Stimulated activated CD4-positive, alpha-beta T cell treated with anti-CD3 and anti-CD28 coated beads, TNF-alpha, amount 100 ng/mL, for 4 hours (primary cell): ENCODE measurements at regions not wholly inside any gene's neighbourhood (a gene's known extent, or its start where the extent isn't known, plus 50 kb on each side); places are given as distances from the start of the nearest gene placed in this dataset.
"Not testable (repeated sequence)": the region's sequence is repeated elsewhere in the genome, so short reads cannot be mapped to it uniquely, and the experiment has no call there.

Experiments
- DNase-seq, 3 experiments: peaks; one replicate each; pipeline ENCODE4 v3.0.0-alpha.2; 2020; ENCODE audit warnings: low read depth in 3 of 3

DNA sequence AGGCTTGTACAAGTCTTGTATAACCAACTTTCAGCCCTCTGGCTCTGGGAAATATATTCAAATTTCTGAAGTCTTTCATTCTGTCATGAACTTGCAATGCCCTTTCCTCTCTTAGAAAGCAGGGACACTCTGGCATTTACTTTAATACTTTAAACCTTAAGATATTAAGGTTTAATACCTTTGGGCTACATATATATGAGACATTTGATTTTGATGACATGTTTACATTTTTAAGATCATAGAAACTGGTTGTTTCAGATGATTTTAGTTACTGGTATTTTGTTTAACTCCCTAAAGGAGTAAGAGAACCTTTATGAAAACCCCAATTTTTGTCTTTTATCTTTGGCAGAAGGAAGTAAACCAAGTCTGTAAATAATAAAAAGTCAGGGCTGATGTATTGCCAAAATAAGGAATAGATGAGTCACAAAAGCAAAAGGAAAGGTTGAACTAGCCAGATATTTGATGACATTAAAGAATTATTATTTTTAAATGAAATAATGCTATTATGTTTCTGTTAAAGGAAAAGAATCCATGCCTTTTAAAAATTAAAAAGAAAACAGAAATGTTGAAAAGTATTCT is 579.0 kb upstream of the CBLB start:
- no peak for DNase-seq

DNA sequence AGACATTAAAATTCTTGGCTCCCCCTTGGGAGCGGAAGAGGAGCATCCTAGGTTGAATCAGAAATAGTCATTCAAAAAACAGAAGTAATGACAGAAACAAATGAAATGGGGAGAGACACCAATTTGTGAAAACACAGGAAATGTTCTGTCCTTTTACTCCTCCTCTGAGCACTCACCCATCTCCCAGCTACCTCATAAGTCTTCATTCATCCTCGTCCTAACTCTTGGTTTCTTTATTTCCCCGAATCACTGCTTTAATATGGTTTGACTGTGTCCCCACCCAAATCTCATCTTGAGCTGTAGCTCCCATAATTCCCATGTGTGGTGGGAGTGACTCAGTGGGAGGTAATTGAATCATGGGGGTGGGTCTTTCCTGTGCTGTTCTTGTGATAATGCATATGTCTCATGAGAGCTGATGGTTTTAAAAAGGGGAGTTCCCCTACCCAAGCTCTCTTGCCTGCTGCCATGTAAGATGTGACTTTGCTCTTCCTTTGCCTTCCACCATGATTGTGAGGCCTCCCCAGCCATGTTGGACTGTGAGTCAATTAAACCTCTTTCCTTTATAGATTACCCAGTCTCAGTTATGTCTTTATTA is 579.7 kb upstream of the CBLB start:
- not testable (repeated sequence) for DNase-seq

DNA sequence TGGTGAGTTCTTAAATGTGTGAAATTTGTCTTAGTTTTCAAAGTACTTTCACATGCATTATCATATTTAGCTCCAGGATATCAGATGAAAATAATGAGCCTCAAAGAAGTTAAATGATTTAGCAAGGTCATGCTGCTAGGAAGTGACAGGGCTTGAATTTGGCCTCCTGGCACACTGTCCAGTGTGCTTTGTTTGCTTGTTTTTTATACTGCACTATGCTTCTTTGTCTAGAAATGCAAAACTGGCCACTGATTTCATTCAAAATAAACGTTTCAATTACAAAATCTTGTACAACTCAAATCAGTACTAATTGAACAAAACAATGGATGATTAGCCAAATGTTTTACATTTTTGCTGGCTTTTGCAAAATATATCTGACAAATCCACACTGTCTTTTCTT is 583.3 kb upstream of the CBLB start:
- DNase-seq: no peak

DNA sequence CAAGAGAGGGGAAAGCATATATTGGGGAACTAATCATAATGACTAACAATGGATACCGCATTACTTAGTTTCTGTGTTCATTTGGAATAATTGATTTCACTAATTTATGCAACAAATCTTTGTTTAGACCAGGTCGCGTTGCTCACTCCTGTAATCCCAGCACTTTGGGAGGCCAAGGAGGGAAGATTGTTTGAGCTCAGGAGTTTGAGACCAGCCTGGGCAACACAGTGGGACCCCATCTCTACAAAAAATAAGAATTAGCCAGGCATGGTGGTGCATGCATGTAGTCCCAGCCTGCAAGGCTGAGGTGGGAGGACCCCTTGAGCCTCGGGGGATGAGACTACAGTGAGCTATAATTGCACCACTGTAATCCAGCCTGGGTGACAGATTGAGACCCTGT is 585.7 kb upstream of the CBLB start:
- no peak for DNase-seq

- DNase-seq: no peak
Measured at GRCh38 chr3:106457281-106458180, 588.7 kb upstream of the CBLB start.

DNA sequence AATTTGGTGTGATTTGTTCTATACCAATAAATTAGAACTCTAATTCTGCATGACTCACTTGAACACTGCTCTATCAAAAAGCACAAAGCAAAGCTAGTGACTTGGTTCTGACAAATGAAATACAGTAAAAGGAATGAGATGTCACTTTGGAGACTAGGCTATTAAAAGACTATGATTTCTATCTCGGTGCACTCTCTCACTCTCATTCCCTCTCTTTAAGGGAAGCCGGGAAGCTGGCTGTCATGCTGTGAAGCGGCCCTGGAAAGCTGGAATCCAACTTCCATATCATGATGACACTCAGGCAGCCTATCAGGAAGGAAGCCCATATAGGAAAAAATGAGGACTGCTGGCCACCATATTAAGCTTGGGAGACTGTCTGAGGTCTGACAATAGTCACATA is 590.1 kb upstream of the CBLB start:
- no peak for DNase-seq

GRCh38 chr3:106466881-106467280 is 598.1 kb upstream of the CBLB start:
- no peak for DNase-seq

DNA sequence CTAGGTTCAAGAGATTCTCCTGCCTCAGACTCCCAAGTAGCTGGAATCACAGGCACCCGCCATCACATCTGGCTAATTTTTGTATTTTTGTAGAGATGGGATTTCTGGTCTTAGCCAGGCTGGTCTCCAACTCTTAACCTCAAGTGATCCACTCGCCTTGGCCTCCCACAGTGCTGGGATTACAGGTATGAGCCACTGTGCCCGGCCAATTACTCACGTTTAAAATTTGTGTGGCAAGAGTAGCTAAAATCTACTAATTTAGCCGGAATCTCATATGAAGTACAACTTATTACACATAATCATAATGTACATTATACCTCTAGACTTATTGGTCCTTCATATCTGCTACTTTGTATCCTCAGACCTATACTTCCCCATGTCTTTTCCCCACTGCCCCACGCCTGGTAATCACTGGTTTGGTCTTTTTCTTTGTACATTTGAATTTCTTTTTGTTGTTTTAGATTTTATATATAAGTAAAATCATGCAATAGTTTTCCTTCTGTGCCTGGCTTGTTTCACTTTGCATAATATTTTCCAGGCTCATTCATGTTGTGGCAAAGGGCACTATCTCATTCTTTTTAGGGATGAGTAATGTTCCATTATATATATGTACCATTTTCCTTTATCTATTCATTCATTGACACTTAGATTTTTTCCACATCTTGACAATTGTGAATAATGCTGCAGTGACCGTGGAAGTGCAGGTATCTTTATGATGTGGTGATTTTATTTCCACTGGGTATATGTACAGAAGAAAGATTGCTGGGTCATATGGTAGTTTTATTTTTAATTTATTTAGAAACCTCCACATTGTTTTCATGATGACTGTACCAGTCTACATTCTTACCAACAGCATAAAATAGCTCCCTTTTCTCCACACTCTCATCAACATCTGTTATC is 605.0 kb upstream of the CBLB start:
- no peak for DNase-seq

DNA sequence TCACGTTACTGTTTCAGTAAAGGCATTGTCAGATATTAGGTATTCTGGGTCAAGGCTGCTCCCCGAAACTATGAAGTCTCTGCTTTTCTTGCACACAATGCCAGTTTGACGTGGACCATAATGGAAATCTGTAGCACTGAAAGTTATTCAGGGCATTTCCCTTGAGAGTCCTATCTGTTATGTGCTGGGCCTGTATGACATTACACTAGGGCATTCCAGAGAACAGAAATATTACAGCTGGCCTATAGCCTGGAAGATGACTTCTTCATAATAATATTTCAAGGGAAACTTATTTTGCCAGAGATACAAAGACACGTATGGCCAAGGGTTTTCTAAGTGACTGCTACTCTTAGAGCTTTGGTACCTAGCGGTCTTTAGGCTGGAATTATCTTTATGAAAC is 613.6 kb upstream of the CBLB start:
- no peak for DNase-seq

GRCh38 chr3:106485217-106485616 is 616.4 kb upstream of the CBLB start:
- DNase-seq: no peak

- no peak for DNase-seq
Measured at GRCh38 chr3:106485802-106486201, 617.0 kb upstream of the CBLB start.

DNA sequence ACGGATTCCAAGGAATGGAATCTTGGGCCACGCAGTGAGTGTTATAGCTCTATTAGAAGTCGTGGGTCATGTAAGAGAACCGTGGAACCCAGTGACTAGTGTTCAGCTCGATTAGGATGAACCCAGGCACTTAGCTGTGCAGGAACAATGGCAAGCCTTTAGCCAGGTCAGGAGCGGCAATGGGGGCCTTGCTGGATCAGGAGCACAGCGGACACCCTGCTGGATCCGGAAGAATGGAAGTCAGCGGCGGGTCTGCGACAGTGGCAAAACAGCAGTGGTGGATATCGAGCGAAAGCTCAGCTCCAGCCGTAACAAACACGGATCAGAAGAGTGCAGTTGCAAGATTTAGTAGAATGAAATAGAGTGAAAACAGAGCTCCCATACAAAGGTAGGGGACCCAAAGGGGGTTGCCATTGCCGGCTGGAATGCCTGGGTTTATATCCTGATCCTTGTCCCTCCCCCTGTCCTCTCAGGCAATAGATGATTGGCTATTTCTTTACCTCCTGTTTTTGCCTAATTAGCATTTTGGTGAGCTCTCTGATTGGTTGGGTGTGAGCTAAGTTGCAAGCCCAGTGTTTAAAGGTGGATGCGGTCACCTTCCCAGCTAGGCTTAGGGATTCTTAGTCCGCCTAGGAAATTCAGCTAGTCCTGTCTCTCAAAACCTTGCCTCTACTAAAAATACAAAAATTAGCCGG is 618.3 kb upstream of the CBLB start:
- not testable (repeated sequence) for DNase-seq

GRCh38 chr3:106488331-106488730 is 619.5 kb upstream of the CBLB start:
- DNase-seq: no peak

DNA sequence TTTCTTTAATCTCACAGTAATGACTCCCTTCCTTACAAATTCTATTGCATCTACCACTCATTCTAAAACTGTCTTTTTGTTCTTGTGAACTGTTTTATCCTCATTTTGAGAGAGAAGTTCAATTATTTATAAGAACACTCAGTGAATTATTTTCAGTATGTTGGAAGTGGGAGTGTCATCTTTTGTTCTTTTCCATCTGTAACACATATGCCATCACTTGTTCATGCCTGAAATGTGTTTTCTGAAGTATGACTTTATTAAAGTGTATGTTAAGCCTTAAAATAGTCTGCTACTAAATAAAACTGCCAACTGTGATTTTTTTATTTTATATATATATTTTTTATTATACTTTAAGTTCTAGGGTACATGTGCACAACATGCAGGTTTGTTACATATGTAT is 623.0 kb upstream of the CBLB start:
- DNase-seq: no peak

GRCh38 chr3:106508331-106508893 is 639.6 kb upstream of the CBLB start:
- DNase-seq: no peak

GRCh38 chr3:106510206-106510605 is 641.4 kb upstream of the CBLB start:
- no peak for DNase-seq

DNA sequence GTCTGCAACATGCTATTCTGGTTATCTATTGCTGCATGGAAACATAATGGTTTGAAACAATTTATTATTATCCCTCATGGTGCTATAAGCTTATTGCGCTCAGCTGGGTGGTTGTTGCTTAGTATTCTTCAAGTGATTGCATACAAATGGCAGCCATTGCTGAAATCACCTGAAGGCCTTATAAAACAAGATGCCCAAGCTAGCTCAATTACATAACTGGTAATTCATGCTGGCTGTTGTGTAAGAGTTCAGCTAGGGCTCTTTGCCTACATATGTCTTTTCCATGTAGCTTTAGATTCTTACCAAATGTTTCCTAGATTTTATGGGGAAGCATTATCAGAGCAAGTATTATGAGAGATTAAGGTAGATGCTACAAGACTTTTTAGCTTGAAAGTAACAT is 644.0 kb upstream of the CBLB start:
- DNase-seq: no peak

GRCh38 chr3:106514431-106514830 is 645.6 kb upstream of the CBLB start:
- no peak for DNase-seq

DNA sequence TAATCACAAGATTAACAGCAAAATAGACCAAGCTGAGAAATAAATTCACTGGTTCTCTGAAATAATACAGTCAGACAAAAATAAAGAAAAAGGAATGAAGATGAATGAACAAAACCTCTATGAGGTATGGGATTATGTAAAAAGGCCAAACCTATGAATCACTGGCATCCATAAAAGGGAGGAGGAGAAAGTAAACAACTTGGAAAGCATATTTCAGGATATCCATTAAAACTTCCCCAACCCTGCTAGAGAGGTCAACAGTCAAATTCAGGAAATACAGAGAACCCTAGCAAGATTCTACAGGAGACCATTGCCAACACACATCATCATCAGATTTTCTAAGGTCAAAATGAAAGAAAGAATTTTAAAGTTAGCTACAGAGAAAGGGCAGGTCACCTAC is 649.7 kb upstream of the CBLB start:
- DNase-seq: no peak

- DNase-seq: no peak
Measured at GRCh38 chr3:106522397-106522796, 653.6 kb upstream of the CBLB start.

DNA sequence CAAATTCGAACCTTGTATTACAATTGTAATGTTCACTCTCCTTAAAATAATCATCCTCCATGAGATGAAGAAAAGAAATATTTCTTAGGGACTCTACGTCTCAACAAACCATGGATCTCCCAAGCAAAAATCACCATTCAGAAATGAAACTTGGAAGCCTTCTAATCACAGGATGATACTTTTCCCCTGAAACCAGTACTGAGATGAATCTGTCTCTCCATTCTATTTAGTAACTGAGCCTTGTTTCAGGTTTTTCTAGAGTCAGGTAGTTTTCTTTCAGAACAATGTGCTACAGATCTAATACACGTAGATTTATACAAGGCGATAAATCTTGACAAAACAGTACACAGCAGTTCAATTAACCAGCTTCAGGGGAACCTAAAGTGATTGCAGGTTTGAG is 660.1 kb upstream of the CBLB start:
- DNase-seq: no peak
